WERI-Rb-1 (cell line): ENCODE measurements at regions not wholly inside any gene's neighbourhood (a gene's known extent, or its start where the extent isn't known, plus 50 kb on each side); places are given as distances from the start of the nearest gene placed in this dataset.

Experiments
- DNase-seq: peaks from one replicate; pipeline ENCODE4 v3.0.0-alpha.2; 2020
- H3K27ac ChIP-seq: fragments of 250-450 bp; sonication (Bioruptor Pico); 2 replicates; pipeline ENCODE4 v1.5.1; 2020; ENCODE audit warnings: mild to moderate bottlenecking, moderate library complexity
- H3K27me3 ChIP-seq: fragments of 250-450 bp; sonication (Bioruptor Pico); 2 replicates; pipeline ENCODE4 v1.5.1; 2021; ENCODE audit warnings: mild to moderate bottlenecking, low read depth, moderate library complexity; ENCODE audit not compliant: insufficient read depth, severe bottlenecking
- H3K36me3 ChIP-seq: fragments of 250-450 bp; sonication (Bioruptor Pico); 2 replicates; pipeline ENCODE4 v1.5.1; 2020; ENCODE audit warnings: mild to moderate bottlenecking, moderate library complexity
- H3K4me3 ChIP-seq: 2 replicates; pipeline ENCODE4 v1.5.1; 2011; ENCODE audit warnings: low read depth, mild to moderate bottlenecking, control low read depth, low read length
- H3K9me3 ChIP-seq: fragments of 250-450 bp; sonication (Bioruptor Pico); 2 replicates; pipeline ENCODE4 v1.5.1; 2021; ENCODE audit warnings: mild to moderate bottlenecking, moderate library complexity; ENCODE audit not compliant: severe bottlenecking
- TF ChIP-seq, protein P1 (sequence below): IDR thresholded peaks from 2 replicates; pipeline ENCODE4 v1.5.1; 2011; ENCODE audit warnings: low read depth, mild to moderate bottlenecking, control low read depth, inconsistent platforms, low read length

DNA sequence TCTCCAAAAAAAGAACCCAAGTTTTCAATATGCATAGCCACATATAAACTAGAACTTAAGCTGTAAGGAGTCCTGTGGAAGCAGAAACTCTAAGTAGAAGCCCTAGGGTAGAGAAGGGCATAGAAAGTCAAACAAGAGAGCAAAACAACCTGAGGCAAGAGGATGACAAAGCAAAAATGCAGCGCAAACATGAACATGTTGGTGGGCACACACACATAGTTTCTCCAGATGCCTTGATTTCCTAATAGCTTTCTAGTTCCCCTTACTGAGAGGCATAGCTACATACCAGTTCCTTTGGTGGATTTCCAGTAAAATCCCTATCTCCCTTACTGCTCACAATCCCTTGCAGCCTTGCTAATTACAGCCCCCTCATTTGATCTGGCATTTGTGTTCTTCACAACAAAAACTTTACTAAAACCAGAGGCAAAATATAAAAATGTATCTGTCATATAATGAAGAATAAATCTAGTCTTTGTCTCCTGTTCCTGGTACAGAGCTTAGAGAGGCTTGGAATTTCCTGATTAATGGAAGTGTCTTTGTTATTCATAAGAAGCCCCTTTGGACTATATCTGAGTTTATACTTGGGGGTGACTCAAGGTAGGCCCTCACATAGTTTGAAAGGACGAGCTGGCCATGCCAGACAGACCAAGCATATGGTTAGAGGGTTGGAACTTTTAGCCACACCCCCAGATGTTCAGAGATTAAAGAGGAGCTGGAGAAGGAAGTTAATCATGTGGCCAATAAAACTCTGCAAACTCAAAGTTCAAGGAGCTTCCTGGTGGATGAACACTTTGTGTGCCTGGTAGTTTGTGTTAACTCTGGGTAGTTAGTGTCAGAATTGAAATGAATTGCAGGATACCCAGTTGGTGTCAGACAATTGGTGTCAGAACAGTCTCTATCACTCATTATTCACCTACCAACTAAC is 52.7 kb upstream of the ZCCHC13 start:
- Histone ChIP-seq H3K27ac (no peak overlapping the region), H3K36me3 (no peaks in the 10 kb centered on the region), H3K27me3 (peaks cover 7% of the 10 kb centered on the region), H3K9me3 (no peaks in the 10 kb centered on the region), H3K4me3 (no peak overlapping the region)
- DNase-seq, result no peak
- TF ChIP-seq, protein P1, sequence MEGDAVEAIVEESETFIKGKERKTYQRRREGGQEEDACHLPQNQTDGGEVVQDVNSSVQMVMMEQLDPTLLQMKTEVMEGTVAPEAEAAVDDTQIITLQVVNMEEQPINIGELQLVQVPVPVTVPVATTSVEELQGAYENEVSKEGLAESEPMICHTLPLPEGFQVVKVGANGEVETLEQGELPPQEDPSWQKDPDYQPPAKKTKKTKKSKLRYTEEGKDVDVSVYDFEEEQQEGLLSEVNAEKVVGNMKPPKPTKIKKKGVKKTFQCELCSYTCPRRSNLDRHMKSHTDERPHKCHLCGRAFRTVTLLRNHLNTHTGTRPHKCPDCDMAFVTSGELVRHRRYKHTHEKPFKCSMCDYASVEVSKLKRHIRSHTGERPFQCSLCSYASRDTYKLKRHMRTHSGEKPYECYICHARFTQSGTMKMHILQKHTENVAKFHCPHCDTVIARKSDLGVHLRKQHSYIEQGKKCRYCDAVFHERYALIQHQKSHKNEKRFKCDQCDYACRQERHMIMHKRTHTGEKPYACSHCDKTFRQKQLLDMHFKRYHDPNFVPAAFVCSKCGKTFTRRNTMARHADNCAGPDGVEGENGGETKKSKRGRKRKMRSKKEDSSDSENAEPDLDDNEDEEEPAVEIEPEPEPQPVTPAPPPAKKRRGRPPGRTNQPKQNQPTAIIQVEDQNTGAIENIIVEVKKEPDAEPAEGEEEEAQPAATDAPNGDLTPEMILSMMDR, result no peak

DNA sequence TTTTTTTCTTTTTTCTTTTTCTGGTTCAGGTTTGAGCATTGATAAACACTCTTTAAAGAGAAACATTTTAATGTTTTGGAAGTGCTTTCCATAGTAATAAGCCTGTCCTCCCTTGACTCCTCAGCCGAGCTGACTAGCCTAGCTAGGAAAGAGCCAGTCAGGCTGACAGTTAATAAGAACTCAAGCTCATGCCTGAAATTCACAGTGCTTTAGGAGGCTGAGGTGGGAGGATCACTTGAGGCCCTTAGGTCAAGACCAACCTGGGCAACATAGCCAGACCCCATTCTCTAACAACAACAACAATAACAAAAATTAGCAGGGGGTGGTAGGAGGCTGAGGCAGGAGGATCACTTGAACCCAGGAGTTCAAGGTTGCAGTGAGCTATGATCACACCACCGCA is 53.4 kb upstream of the ZCCHC13 start:
- TF ChIP-seq, protein P1, result no peak
- Histone ChIP-seq H3K9me3 (no peaks in the 10 kb centered on the region), H3K36me3 (no peaks in the 10 kb centered on the region), H3K27me3 (peaks cover 7% of the 10 kb centered on the region), H3K4me3 (no peak overlapping the region), H3K27ac (no peak overlapping the region)
- DNase-seq, result no peak

DNA sequence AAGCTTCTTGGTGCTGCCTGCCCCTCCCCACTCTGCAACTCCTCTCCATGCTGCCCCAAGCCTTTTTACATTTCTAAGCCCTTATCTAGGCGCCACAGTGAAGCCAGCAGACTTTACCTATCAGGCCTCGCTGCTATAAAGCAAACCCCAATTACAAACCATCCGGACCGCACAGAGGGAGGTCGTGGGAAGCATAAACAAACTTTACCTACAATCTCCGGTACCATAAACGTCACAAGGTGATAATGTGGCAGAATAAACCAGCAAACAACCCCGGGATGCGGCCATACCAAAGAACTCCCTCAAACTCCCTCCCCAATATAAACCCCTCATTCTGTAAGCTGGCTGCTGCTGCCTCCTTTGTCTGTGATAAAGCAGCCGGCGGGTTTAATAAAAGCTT is 54.0 kb upstream of the ZCCHC13 start:
- no peak for DNase-seq
- H3K27ac ChIP-seq, result no peak overlapping the region

DNA sequence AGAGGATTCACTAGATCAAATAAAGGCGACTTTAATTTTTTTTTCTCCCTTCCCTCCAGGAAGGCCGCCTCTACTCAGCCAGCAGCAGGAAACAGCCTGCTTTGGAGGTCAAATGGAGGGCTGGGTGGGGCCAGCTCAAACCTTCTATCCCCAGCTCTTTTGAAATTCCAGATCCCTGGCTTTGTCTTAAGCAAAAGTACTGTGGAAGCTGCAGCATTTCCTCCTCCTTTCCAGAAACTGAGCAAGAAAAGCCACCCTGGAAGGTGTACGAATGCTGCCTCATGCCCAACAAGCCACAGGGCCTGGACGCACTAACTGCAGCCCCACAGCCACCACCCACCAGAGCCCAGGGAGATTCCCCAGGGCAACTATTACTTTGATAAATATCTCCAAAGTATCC is 55.1 kb upstream of the ZCCHC13 start:
- Histone ChIP-seq H3K27me3 (peaks cover 7% of the 10 kb centered on the region), H3K36me3 (no peaks in the 10 kb centered on the region), H3K27ac (no peak overlapping the region), H3K9me3 (no peaks in the 10 kb centered on the region), H3K4me3 (no peak overlapping the region)
- TF ChIP-seq, protein P1, result no peak
- no peak for DNase-seq

More for the DNA sequence above, 54.0 kb upstream of the ZCCHC13 start:
- Histone ChIP-seq H3K4me3 (no peak overlapping the region), H3K36me3 (no peaks in the 10 kb centered on the region), H3K9me3 (no peaks in the 10 kb centered on the region), H3K27me3 (peaks cover 7% of the 10 kb centered on the region)
- TF ChIP-seq, protein P1, result no peak

DNA sequence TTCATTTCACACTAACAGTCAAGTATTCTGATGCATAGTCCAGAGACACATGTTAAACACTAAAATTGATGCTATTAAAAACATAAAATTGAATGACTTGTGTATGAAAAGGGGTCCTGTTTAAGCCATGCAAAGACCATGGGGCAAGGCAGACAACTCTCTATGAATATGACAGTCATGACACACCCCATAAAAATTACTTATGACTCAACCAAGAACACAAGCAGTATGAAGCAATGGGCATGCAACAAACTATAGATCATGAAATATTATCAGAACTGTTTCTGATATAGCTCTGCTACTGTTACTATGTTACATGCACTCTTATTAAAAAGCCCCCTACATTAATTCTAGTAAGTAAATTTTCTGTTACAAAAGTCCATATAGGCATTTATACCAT is 57.5 kb upstream of the ZCCHC13 start:
- DNase-seq, result no peak
- TF ChIP-seq, protein P1, result no peak
- Histone ChIP-seq H3K27ac (no peak overlapping the region), H3K36me3 (no peaks in the 10 kb centered on the region), H3K27me3 (peaks cover 10% of the 10 kb centered on the region), H3K4me3 (no peak overlapping the region), H3K9me3 (no peaks in the 10 kb centered on the region)
